OCI-LY7 (cell line): ENCODE measurements at regions not wholly inside any gene's neighbourhood (a gene's known extent, or its start where the extent isn't known, plus 50 kb on each side); places are given as distances from the start of the nearest gene placed in this dataset.

Source experiments
- BruUV-seq: library from RNA; stranded (reverse); fragments of 400-500 nt; replicated peaks from 2 replicates; lab custom pipeline; 2021; lab: Mats Ljungman, UMichigan
- CTCF ChIA-PET: fragments of 300-600 bp; sonication (Branson Sonifier 250); formaldehyde crosslinking; loops from one replicate; lab custom pipeline; 2022; ENCODE audit warnings: antibody characterized with exemption; ENCODE audit not compliant: unreplicated experiment; lab: Charles Lee
- POLR2A ChIA-PET: fragments of 300-600 bp; sonication (Branson Sonifier 250); formaldehyde crosslinking; loops from one replicate; lab custom pipeline; 2022; ENCODE audit warnings: antibody characterized with exemption; lab: Charles Lee
- DNase-seq: peaks from one replicate; pipeline ENCODE4 v3.0.0-alpha.2; 2015; ENCODE audit warnings: low spot score
- H2AFZ ChIP-seq: fragments of 200-600 bp; sonication (generic), shearing (Covaris generic); 2 replicates; pipeline ENCODE4 v1.6.1; 2014; ENCODE audit warnings: mild to moderate bottlenecking, antibody characterized with exemption, low read length, moderate library complexity
- H3K27ac ChIP-seq: fragments of 200-600 bp; sonication (generic); 2 replicates; pipeline ENCODE4 v1.5.1; 2014; ENCODE audit warnings: mixed run types, low read depth, mild to moderate bottlenecking, moderate library complexity, low read length, inconsistent platforms; ENCODE audit not compliant: poor library complexity, severe bottlenecking
- H3K36me3 ChIP-seq: fragments of 200-600 bp; sonication (generic); 2 replicates; pipeline ENCODE4 v1.6.1; 2014; ENCODE audit warnings: mild to moderate bottlenecking, antibody characterized with exemption, low read length, moderate library complexity, mixed read lengths; ENCODE audit not compliant: insufficient read depth
- H3K4me1 ChIP-seq: fragments of 200-600 bp; sonication (generic); 2 replicates; pipeline ENCODE4 v1.5.1; 2014; ENCODE audit warnings: mild to moderate bottlenecking, low read length; ENCODE audit not compliant: insufficient read depth, poor library complexity, severe bottlenecking
- H3K4me2 ChIP-seq: fragments of 200-600 bp; sonication (generic); 2 replicates; pipeline ENCODE4 v1.6.1; 2014; ENCODE audit warnings: mild to moderate bottlenecking, low read length
- H3K4me3 ChIP-seq: fragments of 200-600 bp; sonication (generic); 2 replicates; pipeline ENCODE4 v1.5.1; 2014; ENCODE audit warnings: mild to moderate bottlenecking, low read depth, low read length; ENCODE audit not compliant: poor library complexity, severe bottlenecking
- H3K79me2 ChIP-seq: fragments of 200-600 bp; sonication (generic); 2 replicates; pipeline ENCODE4 v1.6.1; 2016; ENCODE audit warnings: low read depth, mild to moderate bottlenecking, low read length, moderate library complexity, mixed read lengths; ENCODE audit not compliant: insufficient read depth
- H3K9me2 ChIP-seq: fragments of 200-600 bp; sonication (generic); 2 replicates; pipeline ENCODE4 v1.6.1; 2016; ENCODE audit warnings: mild to moderate bottlenecking, low read length, mixed read lengths; ENCODE audit not compliant: insufficient read depth
- H3K9me3 ChIP-seq: fragments of 200-600 bp; sonication (generic); 2 replicates; pipeline ENCODE4 v1.6.1; 2014; ENCODE audit warnings: mild to moderate bottlenecking, mixed run types, low read length, mixed read lengths
- H4K20me1 ChIP-seq: fragments of 200-600 bp; sonication (generic); 2 replicates; pipeline ENCODE4 v1.6.1; 2014; ENCODE audit warnings: mild to moderate bottlenecking, antibody characterized with exemption, low read length, moderate library complexity, mixed read lengths; ENCODE audit not compliant: insufficient read depth
- EZH2phosphoT487 ChIP-seq: fragments of 200-600 bp; sonication (generic); IDR thresholded peaks from 2 replicates; pipeline ENCODE4 v1.6.1; 2018; ENCODE audit warnings: low read depth, borderline replicate concordance, mild to moderate bottlenecking, mixed run types, antibody characterized with exemption, low read length, moderate library complexity, mixed read lengths
- intact Hi-C: fragments of 100-400 bp; cut with micrococcal nuclease; formaldehyde crosslinking; loops from one replicate; pipeline ENCODE4 v1.10.0; 2022; ENCODE audit not compliant: unreplicated experiment
- TF ChIP-seq, protein P1 (sequence below): fragments of 200-600 bp; sonication (generic); conservative IDR thresholded peaks from 2 replicates; pipeline ENCODE4 v1.5.1; 2014; ENCODE audit warnings: mild to moderate bottlenecking, antibody characterized with exemption, low read length, moderate library complexity, mixed read lengths

DNA sequence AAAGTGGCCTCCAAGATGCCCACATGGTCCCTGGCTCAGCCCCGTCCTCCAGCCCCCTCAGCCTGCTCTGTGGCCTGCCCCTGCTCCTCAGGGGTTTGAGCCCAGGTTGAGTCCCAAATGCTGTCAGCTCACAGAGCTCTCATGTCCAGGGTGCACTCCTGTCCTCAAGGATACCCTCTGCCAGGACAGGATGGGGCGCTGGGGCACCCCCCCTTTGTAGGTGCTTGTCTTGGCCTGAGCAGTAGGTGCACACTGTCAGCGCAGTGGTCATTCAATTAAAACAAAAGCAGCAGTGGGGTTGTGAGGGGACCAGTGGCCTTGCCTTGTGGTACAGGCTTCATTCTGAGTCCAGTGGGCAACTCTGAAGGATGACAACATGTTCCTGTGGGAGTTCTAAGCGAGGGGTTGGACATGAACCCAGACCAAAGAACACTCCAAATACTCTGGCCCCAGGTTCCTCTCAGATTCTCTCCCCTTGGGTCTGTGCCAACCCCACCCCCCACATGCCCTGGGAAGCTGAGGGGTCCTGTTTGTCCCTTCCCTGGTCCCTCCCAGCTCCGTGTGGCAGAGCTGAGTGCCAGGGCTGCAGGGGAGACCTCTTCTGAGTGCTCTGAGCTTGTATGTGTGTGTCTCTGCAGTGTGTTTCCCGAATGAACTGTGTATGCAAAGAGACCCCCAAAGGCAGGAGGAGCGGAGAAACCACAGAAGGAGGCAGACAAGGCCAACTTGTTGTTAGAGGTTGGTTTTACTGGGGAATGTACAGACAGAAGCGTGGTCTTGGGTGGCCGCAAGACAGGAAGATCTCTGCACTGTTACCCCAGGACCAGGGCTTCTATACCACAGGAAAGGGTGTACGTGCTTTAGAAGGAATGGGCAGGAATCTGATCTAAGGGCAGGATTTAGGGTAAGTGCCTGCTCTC is 155.6 kb upstream of the HS6ST1 start:
- no peak overlapping the region for H3K27ac ChIP-seq

DNA sequence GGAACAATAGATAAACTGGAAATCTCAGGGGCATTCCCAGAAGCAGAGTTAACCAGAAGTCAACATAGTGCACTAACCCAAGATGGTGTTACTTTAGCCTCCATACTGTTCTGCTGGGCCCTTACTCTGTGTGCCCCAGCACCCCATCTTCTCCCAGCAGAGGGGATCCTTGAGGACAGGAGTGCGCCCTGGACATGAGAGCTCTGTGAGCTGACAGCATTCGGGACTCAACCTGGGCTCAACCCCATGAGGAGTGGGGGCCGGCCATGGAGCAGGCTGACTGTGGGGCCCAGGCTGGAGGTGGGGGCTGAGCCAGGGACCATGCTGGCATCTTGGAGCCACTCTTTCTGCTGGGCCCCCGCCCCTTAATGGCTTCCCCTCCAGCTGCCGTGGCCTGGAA is 156.3 kb upstream of the HS6ST1 start:
- Histone ChIP-seq H3K9me2 (no peaks in the 10 kb centered on the region), H3K27ac (no peak overlapping the region), H3K4me1 (no peaks in the 10 kb centered on the region), H4K20me1 (no peaks in the 10 kb centered on the region), H3K4me2 (no peak overlapping the region), H3K4me3 (no peak overlapping the region), H3K79me2 (no peaks in the 10 kb centered on the region), H3K9me3 (0 out of 2 replicates have a peak, but pooled peaks cover 4% of the 10 kb centered on the region), H2AFZ (no peak overlapping the region), H3K36me3 (no peaks in the 10 kb centered on the region)
- POLR2A ChIA-PET: no interaction called here
- no TSS peak for BruUV-seq
- no peak for TF ChIP-seq EZH2phosphoT487
- TF ChIP-seq, protein P1, sequence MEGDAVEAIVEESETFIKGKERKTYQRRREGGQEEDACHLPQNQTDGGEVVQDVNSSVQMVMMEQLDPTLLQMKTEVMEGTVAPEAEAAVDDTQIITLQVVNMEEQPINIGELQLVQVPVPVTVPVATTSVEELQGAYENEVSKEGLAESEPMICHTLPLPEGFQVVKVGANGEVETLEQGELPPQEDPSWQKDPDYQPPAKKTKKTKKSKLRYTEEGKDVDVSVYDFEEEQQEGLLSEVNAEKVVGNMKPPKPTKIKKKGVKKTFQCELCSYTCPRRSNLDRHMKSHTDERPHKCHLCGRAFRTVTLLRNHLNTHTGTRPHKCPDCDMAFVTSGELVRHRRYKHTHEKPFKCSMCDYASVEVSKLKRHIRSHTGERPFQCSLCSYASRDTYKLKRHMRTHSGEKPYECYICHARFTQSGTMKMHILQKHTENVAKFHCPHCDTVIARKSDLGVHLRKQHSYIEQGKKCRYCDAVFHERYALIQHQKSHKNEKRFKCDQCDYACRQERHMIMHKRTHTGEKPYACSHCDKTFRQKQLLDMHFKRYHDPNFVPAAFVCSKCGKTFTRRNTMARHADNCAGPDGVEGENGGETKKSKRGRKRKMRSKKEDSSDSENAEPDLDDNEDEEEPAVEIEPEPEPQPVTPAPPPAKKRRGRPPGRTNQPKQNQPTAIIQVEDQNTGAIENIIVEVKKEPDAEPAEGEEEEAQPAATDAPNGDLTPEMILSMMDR: no peak
- CTCF ChIA-PET: no interaction called here
- intact Hi-C loops: no loop called here
- no peak for DNase-seq

More for the DNA sequence above, 155.6 kb upstream of the HS6ST1 start:
- no TSS peak for BruUV-seq
- ChIA-PET CTCF (no interaction called here), POLR2A (interaction anchor here (0.6 kb wide), 1 partner anchor 98 kb away, joined by 3 read pairs; no protein-coding TSS in a partner anchor)
- H3K9me2 ChIP-seq: no peaks in the 10 kb centered on the region
- H3K79me2 ChIP-seq: no peaks in the 10 kb centered on the region
- no peaks in the 10 kb centered on the region for H3K4me1 ChIP-seq
- no peaks in the 10 kb centered on the region for H4K20me1 ChIP-seq
- intact Hi-C loops: no loop called here
- H3K4me2 ChIP-seq: no peak overlapping the region
- DNase-seq: no peak
- TF ChIP-seq, protein P1: no peak
- no peak for TF ChIP-seq EZH2phosphoT487
- no peak overlapping the region for H2AFZ ChIP-seq
- no peak overlapping the region for H3K4me3 ChIP-seq
- H3K9me3 ChIP-seq: peaks cover 10% of the 10 kb centered on the region
- H3K36me3 ChIP-seq: no peaks in the 10 kb centered on the region
